ENCODE measurements at regions not wholly inside any gene's neighbourhood (a gene's known extent, or its start where the extent isn't known, plus 50 kb on each side); places are given as distances from the start of the nearest gene placed in this dataset.
"Not testable (repeated sequence)": the region's sequence is repeated elsewhere in the genome, so short reads cannot be mapped to it uniquely, and the experiment has no call there.

DNA sequence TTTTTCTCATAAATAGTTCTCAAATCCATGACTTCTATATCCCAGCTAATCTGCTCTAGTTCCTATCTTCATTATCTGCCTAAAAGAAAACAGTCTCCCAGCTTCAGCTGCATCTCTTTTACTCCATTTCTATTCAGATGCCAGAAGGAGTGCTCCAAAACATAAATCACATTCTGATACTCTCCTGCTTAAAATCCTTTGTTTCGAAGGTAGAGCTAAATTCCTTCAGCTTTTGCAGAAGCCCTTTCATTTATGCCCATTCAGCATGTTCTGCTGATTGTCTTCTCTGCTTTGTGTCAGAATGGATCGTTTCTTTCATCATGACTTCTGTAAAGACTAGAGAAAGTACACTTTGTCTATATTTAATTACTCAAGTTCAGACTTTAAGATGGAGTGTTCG, 440.1 kb upstream of the SMIM31 start:
- DNase-seq (ENCODE audit: low read depth): no peak

DNA sequence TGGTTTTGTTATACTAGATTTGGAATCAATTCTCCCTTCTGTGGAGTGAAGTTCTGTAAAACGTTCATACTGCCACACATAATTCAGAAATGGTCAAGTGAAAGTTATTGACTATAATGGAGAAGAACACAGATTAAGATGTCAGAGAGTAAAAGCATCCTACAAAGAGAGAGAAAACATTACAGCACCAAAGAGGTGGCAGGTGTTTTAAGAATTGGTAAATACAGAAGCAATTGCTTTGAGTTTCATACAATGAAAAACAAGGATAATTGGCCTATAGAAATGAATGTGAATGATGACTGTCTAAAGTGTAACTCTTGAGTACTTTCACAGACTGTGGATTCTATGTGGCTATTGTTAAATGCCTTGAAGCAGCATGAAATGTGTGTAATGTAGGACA, 435.6 kb upstream of the SMIM31 start:
- DNase-seq (ENCODE audit: low read depth): no peak

DNA sequence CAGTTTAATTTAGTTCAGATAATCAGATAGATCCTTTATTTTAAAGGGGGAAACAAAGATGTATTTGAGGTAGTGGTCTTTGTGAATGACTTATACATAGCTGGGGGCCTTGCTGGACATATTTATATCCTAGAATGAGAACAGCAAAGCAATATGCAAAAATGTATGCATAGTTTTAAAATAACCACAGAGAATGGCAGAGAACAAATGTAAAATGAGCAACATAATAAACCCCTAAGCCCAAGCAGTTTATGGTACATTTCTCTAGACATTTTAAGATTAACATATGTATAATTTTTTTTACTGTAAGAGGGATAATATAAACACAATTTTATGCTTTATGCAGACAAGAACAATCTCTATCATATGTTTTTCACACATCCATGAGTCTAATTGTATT, 434.2 kb upstream of the SMIM31 start:
- DNase-seq (ENCODE audit: low read depth): no peak

DNA sequence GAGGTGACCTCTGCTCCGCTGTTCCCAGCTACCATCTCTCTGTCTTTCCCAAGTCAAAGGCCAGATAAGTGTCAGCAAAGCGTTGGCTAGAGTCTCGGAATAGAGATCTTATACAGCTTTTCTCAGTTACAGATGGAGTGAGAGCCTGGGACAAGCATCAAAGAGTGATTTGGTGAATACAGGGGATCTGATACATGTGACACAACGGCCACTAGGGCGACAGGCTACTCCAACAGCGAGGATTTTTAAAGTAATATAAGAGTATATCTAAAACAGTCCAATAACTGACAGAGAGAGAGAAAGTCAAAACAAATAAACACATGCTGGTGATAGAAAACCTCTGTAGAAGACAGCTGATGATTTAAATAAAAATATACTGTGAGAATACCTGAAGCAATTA, 433.1 kb upstream of the SMIM31 start:
- no peak for DNase-seq (ENCODE audit: low read depth)

DNA sequence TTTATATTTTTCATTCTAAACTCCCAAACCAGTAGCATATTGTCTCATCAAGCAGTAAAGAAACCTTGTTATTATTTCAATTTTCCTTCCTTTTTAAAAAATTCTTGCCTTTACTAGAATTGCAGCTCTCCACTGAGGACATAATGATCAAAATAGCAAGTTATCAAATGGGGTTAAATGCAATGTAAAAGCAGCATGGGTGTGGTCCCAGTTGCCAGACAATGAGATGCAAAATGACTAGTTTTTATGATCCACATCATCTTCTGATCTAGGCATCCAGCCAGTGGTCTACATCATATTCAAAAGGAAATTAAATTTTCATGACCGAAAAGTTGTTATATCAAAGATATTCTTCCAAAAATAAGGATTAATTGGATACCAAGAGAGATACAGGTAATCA, 427.9 kb upstream of the SMIM31 start:
- no peak for DNase-seq (ENCODE audit: low read depth)

DNA sequence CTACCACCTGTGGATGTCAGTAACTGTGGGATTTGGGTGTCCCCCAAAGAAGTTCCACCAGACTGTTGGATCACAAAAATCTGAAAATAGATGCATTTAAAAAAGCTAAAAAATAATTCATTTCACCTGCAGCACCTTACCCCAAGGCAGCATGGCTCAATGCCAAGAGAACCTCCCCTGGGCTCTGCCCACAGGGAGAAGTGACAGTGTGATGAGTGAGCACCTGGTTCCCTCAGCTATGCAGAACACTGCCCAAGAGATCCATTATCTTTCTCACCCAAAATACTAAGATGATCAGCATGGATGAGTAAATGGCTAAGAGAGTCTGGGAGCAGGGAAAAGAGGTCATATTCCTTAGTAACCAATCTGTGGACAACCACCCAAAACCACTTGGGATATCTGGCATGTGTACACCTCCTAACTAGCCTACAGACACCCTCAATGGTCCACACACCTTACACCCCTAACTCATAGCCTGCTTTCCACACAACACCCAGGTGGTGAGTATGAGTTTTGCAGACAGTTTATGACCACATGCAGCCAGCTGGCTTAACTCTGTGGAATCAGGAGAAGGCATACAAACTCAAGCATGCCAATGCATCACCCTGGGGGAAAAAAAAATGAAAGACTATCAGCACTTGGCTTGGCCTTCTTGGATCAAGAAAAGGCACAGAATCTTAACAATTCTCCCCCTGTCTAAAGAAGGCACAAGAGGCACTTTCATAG, 416.5 kb upstream of the SMIM31 start:
- DNase-seq (ENCODE audit: low read depth): no peak

DNA sequence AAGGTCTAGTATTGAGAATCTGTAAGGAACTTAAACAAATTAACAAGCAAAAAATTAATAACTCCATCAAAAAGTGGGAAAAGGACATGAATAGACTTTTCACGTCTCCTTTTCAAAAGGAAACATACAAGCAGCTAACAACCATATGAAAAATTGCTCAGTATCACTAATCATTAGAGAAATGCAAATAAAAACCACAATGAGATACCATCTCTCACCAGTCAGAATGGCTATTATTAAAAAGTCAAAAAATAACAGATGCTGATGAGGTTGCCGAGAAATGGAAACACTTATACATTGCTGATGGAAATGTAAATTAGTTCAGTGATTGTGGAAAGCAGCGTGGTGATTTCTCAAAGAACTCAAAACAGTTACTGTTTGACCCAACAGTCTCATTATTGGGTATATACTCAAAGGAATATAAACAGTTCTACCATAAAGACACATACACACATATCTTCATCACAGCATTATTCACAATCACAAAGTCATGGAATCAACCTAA, 410.4 kb upstream of the SMIM31 start:
- no peak for DNase-seq (ENCODE audit: low read depth)

DNA sequence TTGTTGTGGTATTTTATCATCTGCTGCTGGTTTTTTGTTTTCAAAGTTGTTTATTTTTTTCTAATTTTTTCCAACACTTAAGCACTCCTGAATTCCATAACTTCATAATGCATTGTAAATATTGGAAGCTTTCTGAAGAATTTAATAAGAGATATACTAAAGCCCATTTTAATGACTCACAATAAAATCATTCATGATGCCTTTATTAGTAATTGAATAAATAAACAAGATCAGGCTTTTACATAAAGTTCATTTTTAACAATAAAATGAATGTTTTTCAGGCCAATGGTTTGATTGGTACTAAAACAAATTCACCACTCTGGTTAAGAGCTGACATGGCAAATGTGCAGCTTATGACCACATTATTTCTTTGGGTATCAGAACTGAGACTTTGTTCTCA, 408.2 kb upstream of the SMIM31 start:
- no peak for DNase-seq (ENCODE audit: low read depth)

DNA sequence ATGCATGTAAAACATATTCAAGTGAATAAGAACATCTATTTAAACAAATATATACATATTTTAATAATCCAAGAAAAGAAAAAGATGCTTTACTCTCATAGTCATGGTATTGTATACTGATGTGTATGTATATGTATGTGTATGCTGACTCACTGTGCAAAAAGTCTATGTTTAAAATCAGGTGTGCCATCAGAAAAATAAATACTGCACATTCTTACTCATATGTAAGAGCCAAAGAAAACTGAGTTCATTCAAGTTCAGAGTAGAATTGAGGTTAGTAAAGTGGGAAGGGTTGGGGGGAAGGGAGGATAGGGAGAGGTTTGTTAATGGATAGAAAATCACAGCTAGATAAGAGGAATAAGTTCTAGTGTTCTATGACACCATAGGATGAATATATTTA, 403.9 kb upstream of the SMIM31 start:
- DNase-seq (ENCODE audit: low read depth): no peak

DNA sequence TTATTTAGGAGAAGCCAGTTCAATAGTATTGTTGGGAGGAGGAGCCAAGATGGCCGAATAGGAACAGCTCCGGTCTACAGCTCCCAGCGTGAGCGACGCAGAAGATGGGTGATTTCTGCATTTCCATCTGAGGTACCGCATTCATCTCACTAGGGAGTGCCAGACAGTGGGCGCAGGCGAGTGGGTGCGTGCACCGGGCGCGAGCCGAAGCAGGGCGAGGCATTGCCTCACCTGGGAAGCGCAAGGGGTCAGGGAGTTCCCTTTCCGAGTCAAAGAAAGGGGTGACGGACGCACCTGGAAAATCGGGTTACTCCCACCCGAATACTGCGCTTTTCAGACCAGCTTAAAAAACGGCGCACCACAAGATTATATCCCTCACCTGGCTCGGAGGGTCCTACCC, 403.2 kb upstream of the SMIM31 start:
- not testable (repeated sequence) for DNase-seq (ENCODE audit: low read depth)

DNA sequence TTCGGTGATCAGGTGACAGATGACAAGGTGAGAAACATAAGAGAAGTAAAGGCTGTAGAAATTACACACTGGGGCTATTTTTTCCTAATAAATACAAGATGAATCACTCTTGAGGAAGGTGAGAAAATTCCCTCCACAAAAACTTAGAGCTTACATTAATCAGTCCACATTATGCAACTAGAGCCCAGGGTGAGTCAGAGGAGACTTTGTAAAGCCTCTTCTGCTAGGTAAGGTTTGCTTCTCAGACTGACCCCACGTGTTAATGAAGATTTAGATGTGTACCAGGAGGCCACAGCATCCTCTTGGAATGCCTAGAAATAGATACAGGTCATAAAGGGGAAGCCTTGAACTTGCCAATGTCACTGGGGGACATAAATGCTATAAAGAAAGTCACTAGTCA, 396.0 kb upstream of the SMIM31 start:
- DNase-seq (ENCODE audit: low read depth): peak; percentile 44

DNA sequence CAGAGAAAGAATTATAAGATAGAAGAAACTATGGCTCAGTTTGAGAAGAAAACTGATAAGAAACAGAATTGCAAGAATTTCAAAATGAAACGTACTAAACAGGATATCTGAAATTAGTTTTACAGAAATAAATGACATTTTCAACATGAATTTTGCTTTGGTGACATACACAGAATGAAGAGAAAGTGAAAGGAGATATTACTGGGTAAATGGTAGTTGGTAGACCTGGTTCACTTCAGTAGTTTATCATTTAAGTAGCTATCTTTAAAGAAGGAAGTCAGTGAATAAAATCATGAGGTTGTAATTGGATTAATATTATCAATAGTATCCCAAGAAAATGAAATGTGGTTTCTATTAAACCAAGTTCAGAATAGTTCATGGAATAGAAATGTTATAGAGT, 395.5 kb upstream of the SMIM31 start:
- no peak for DNase-seq (ENCODE audit: low read depth)

DNA sequence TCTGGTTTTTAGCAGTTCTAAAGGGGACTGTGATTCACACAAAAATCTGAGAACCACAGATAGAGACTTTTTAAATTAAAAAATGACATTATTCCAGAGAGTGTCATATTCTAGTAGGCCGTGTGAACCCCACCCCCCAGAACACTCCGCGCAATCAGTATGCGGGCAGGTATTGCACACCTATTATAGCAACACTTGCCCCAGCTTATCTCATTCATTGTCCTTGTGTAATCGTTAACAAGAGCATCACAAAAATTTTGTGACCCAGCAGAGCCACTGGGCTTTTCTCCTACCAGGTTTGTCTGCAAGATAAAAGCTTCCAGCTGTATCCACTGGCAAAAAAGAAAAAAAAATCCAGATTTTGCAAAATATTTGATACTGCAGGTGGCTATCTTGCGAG, 394.1 kb upstream of the SMIM31 start:
- no peak for DNase-seq (ENCODE audit: low read depth)

DNA sequence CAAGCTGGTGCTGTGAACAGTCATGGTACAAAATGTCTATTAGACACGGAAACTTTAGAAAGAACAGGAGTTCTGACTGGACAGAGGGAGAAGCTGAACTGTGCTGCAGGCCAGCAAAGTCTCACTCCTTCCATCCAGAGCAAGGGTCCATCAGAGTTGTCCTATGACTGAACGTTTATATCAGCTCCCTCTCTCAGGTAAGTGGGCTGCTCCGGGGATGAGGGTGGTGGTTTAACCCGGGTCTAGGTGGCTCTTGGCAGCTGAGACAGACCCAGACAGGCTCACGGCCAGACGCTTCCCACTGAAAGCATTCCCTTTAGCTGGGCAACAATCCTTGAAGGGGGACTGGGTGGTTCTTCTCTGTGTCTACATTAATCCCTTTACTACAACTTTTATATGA, 385.0 kb upstream of the SMIM31 start:
- no peak for DNase-seq (ENCODE audit: low read depth)

DNA sequence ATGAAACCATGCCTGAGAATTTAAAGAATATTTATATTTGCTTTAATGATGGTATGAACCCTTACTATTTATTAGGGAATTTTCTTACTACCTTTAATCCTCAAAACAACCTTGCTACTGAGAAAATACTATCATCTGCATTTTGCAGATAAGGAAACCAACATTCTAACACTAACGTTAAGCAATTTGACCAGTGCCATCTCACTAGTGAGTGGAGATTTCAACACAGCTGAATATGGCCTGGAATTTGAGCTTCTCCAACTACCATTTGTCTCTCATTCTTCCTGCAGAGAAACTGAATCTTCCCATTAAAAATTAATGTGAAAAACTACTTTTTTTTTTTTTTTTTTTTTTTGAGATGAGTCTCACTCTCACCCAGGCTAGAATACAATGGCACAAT, 380.9 kb upstream of the SMIM31 start:
- no peak for DNase-seq (ENCODE audit: low read depth)

DNA sequence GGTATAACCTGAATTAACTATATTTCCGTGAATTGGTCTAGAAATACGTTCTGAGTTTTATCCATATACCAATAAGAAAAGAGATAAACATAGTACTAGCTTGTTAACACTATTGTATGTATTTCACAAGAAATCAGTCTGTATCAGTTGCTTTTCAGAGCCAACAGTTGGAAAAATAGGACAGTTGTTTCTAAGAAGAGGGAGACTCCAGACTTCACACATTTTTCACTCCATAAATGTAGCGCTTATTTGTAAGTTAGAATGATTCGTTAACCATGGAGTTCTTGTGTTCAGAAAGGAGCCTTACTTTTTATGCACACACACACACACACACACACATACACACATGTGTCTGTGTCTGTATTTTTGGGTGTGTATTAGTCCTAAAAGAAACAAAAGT, 376.7 kb upstream of the SMIM31 start:
- no peak for DNase-seq (ENCODE audit: low read depth)

DNA sequence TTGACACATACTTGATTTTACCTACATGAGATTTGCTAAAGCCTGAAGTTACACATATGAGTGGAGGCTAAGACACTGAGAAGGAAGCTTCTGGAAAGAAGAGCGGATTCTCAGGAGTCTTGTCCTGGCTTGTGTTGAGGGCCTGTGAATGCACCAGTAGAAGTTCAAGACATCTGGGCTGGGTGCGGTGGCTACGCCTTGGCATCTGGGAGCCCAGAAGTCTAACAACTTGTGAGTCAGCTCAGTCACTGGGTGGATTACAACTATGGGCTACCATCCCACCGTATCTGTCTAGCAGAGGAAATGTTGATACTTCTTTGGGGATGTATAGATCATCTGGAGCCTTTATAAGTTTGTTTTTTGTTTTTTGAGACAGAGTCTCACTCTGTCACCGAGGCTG, 375.6 kb upstream of the SMIM31 start:
- no peak for DNase-seq (ENCODE audit: low read depth)

DNA sequence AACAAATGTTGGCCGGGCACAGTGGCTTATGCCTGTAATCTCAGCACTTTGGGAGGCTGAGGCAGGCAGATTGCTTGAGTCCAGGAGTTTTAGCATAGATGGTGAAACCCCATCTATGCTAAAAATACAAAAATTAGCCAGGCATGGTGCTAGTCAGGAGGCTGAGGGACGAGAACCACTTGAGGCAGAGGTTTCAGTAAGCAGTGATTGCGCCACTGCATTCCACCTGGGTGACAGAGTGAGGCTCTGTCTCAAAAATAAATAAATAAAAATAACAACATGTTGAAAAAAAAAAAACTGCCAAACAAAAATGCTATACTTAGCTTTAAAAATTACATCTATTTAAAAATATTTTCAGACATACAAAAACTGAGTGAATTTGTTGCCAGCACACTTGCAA, 374.2 kb upstream of the SMIM31 start:
- peak; percentile 2 for DNase-seq (ENCODE audit: low read depth)

DNA sequence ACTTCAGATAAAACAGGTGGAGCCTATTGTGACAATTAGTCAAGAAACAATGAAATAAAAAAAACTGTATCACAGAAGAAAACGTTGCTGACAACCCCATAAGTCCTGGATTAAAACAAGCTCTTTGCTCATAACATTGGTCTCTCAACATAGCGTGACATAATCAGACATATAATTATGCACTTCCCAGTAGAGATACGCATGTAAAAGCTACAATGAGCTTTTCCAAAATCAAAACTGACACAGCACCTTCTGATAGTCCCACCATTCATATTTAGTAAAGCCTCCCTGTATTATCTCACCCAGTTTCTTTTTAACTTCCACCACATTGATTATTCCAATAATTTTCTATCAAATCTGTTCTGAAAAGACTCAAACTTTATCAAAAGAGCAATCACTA, 372.1 kb upstream of the SMIM31 start:
- no peak for DNase-seq (ENCODE audit: low read depth)

DNA sequence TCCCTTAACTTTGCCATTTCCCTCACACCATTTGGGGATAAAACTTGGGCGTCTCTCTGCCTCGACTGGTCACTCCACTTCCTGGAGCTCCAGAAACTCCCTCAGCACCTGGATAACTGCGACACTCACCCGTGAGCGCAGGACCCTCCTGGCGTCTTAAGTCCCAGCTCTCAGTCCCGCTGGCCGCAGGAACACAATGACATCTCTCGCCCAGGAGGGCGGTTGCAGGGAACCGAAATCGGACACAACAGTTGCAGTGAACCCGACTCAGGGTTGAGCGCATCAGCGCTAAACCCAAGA, 370.9 kb upstream of the SMIM31 start:
- DNase-seq (ENCODE audit: low read depth): no peak

DNA sequence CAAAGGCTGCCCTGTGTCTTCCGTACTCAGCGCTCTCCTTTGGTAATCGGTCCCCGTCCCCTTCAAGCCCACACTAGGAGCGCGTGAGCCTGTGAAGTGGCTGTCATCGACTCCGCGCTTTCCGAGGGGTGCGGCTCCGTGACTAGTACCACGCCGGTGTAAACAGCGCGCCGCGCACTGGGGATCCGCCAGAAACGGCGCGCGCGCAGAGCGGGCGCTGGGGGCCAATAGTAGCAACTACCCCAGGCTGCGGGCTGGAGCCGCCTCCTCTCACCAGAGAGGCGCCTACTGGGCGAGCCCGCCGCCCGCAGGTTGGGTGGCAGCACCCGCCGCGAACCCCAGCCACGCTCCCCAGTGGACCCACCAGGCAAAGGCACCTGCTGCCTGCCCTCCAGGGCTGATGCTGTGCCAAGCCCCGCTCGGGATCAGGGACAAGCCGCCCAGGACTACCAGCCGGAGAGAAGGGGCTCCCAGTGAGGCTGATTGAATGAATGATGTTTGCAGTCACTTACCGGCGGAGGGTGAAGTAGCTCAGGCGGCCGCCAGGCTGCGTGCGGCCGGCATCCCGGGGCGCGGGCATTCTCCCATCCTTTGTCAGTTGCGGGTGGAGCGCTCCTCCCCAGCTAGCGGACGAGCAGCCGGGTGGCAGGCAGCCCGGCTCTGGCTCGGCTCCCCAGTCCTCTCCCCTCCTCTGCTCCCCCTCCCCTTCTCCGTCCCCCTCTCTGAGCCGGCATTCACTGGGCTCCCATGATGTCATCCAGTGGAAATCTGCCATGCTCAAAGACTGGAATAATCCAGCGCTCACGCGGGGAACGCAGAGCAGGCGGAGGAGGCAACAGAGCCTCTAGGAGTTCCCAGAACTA, 370.3 kb upstream of the SMIM31 start:
- no peak for DNase-seq (ENCODE audit: low read depth)

DNA sequence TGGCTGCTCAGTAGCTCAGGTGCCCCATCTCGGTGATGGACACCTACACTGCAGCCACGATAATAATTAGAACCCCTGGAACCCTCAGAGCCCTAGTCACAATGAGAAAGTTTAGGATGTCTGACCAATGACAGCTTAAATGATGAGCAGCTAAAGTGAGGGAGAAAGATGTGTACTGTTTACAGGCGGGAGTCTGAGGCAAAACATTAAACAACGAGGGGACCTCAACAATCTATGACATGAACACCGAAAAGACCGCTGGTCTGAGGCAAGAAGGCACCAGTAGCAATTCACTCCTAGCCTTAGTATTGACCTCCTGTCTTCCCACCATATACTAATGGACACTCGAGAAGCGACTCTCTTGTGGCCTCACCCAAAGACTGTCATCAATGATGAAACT, 369.5 kb upstream of the SMIM31 start:
- DNase-seq (ENCODE audit: low read depth): no peak

DNA sequence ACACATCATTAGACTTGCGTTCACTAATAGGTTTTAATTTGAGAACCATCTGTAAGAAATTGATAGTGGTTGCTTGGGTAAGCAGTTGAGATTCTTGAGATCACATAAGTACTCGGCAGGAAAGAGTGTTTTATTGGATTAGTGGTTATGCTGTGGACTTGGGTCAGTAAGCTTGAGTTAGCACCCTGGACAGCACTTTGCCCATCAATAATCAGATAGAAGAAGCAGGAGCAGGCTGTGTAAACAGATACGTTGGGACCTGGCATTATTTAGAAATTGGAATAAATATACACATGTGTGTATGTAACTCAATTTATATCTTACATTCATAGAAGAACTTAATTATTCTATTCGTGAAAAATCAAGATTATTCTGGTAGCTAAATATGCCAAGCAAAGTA, 357.5 kb upstream of the SMIM31 start:
- peak; percentile 16 for DNase-seq (ENCODE audit: low read depth)

DNA sequence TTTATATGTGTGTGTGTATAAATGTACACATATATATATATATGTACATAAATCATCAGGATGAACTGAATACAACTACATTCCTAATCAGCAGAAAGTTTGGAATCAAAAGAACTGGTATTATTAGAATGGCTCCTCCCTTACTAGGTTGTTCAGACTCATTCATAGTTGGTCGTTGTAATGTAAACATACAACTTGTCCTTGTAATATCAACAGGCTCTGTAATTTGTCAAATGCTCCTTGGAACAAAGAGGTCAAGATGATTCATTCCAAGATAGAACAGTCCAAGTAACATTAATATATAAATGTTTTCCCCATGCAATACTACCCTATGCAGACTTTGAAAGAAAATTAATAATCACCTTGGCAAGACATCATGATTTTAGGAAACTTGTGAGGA, 351.4 kb upstream of the SMIM31 start:
- no peak for DNase-seq (ENCODE audit: low read depth)

All from renal cortical epithelial cell (primary cell).